Stomach smooth muscle (tissue), 2 donors: ENCODE measurements at regions not wholly inside any gene's neighbourhood (a gene's known extent, or its start where the extent isn't known, plus 50 kb on each side); places are given as distances from the start of the nearest gene placed in this dataset.

ENCODE experiments used
- H3K27ac ChIP-seq: one replicate; pipeline ENCODE4 v1.7.0; 2013; ENCODE audit warnings: mild to moderate bottlenecking, low read length, inconsistent platforms
- H3K27me3 ChIP-seq, 2 donors: one replicate each; pipeline ENCODE4 v1.7.0; 2013; ENCODE audit warnings: low read length in 2 of 2; ENCODE audit not compliant: insufficient read depth in 2 of 2, control insufficient read depth in 1 of 2
- H3K36me3 ChIP-seq, 2 donors: one replicate each; pipeline ENCODE4 v1.7.0; 2013; ENCODE audit warnings: low read length in 2 of 2; ENCODE audit not compliant: control insufficient read depth in 2 of 2, insufficient read depth in 2 of 2
- H3K4me1 ChIP-seq: one replicate; pipeline ENCODE4 v1.7.0; 2013; ENCODE audit warnings: low read length; ENCODE audit not compliant: control insufficient read depth, insufficient read depth
- H3K4me3 ChIP-seq, 2 donors: one replicate each; pipeline ENCODE4 v1.7.0; 2013; ENCODE audit warnings: low read length in 2 of 2
- H3K9ac ChIP-seq, 2 donors: one replicate each; pipeline ENCODE4 v1.7.0; 2013; ENCODE audit warnings: low read length in 2 of 2, mild to moderate bottlenecking in 1 of 2
- H3K9me3 ChIP-seq, 2 donors: one replicate each; pipeline ENCODE4 v1.7.0; 2013; ENCODE audit warnings: low read length in 2 of 2; ENCODE audit not compliant: control insufficient read depth in 2 of 2
- donor health status: healthy.
- donor health status: Pancreatic carcinoma.

GRCh38 chr4:114265342-114265741, 285.9 kb upstream of the ARSJ start:
- H3K4me3 ChIP-seq: no peak overlapping the region
- no peaks in the 10 kb centered on the region for H3K4me1 ChIP-seq
- no peaks in the 10 kb centered on the region for H3K27me3 ChIP-seq
- no peaks in the 10 kb centered on the region for H3K36me3 ChIP-seq
- H3K9me3 ChIP-seq: no peaks in the 10 kb centered on the region
- H3K27ac ChIP-seq: no peak overlapping the region
- no peak overlapping the region for H3K9ac ChIP-seq

GRCh38 chr4:114267976-114268375, 288.5 kb upstream of the ARSJ start:
- Histone ChIP-seq H3K27ac (no peak overlapping the region), H3K36me3 (no peaks in the 10 kb centered on the region), H3K27me3 (no peaks in the 10 kb centered on the region), H3K9me3 (no peaks in the 10 kb centered on the region), H3K4me3 (no peak overlapping the region), H3K9ac (no peak overlapping the region), H3K4me1 (no peaks in the 10 kb centered on the region)

- H3K27me3 ChIP-seq: no peaks in the 10 kb centered on the region
- H3K9ac ChIP-seq: no peak overlapping the region
- H3K27ac ChIP-seq: no peak overlapping the region
- H3K4me3 ChIP-seq: no peak overlapping the region
- H3K36me3 ChIP-seq: no peaks in the 10 kb centered on the region
- no peaks in the 10 kb centered on the region for H3K4me1 ChIP-seq
- no peaks in the 10 kb centered on the region for H3K9me3 ChIP-seq
Observed at GRCh38 chr4:114271031-114271430, 291.6 kb upstream of the ARSJ start.

GRCh38 chr4:114272226-114272625, 292.8 kb upstream of the ARSJ start:
- Histone ChIP-seq H3K9me3 (no peaks in the 10 kb centered on the region), H3K4me3 (peak overlapping the region in 1 of 2 donors; percentile 37), H3K36me3 (no peaks in the 10 kb centered on the region), H3K27me3 (no peaks in the 10 kb centered on the region), H3K27ac (no peak overlapping the region), H3K9ac (no peak overlapping the region), H3K4me1 (no peaks in the 10 kb centered on the region)

- H3K4me3 ChIP-seq: no peak overlapping the region
- no peaks in the 10 kb centered on the region for H3K27me3 ChIP-seq
- H3K27ac ChIP-seq: no peak overlapping the region
- H3K9me3 ChIP-seq: no peaks in the 10 kb centered on the region
- H3K36me3 ChIP-seq: no peaks in the 10 kb centered on the region
- H3K9ac ChIP-seq: no peak overlapping the region
- H3K4me1 ChIP-seq: no peaks in the 10 kb centered on the region
Observed at GRCh38 chr4:114273238-114273637, 293.8 kb upstream of the ARSJ start.

GRCh38 chr4:114277690-114278089, 298.2 kb upstream of the ARSJ start:
- H3K36me3 ChIP-seq: no peaks in the 10 kb centered on the region
- no peaks in the 10 kb centered on the region for H3K4me1 ChIP-seq
- no peak overlapping the region for H3K9ac ChIP-seq
- no peaks in the 10 kb centered on the region for H3K9me3 ChIP-seq
- no peaks in the 10 kb centered on the region for H3K27me3 ChIP-seq
- no peak overlapping the region for H3K4me3 ChIP-seq
- no peak overlapping the region for H3K27ac ChIP-seq

GRCh38 chr4:114279066-114279465, 299.6 kb upstream of the ARSJ start:
- Histone ChIP-seq H3K9me3 (no peaks in the 10 kb centered on the region), H3K36me3 (no peaks in the 10 kb centered on the region), H3K9ac (no peak overlapping the region), H3K4me1 (no peaks in the 10 kb centered on the region), H3K4me3 (no peak overlapping the region), H3K27ac (no peak overlapping the region), H3K27me3 (no peaks in the 10 kb centered on the region)

GRCh38 chr4:114279711-114280110, 300.3 kb upstream of the ARSJ start:
- no peaks in the 10 kb centered on the region for H3K36me3 ChIP-seq
- no peaks in the 10 kb centered on the region for H3K27me3 ChIP-seq
- no peaks in the 10 kb centered on the region for H3K4me1 ChIP-seq
- H3K9me3 ChIP-seq: no peaks in the 10 kb centered on the region
- H3K27ac ChIP-seq: no peak overlapping the region
- no peak overlapping the region for H3K9ac ChIP-seq
- no peak overlapping the region for H3K4me3 ChIP-seq

GRCh38 chr4:114280645-114281044, 301.2 kb upstream of the ARSJ start:
- Histone ChIP-seq H3K4me1 (no peaks in the 10 kb centered on the region), H3K27me3 (no peaks in the 10 kb centered on the region), H3K27ac (no peak overlapping the region), H3K9me3 (no peaks in the 10 kb centered on the region), H3K36me3 (no peaks in the 10 kb centered on the region), H3K9ac (no peak overlapping the region), H3K4me3 (no peak overlapping the region)

GRCh38 chr4:114281164-114281960, 301.9 kb upstream of the ARSJ start:
- H3K4me3 ChIP-seq: no peak overlapping the region
- H3K9me3 ChIP-seq: peaks cover 0 to 4% of the 10 kb centered on the region in 2 donors
- H3K36me3 ChIP-seq: no peaks in the 10 kb centered on the region
- no peaks in the 10 kb centered on the region for H3K4me1 ChIP-seq
- H3K9ac ChIP-seq: no peak overlapping the region
- no peak overlapping the region for H3K27ac ChIP-seq
- no peaks in the 10 kb centered on the region for H3K27me3 ChIP-seq

GRCh38 chr4:114282937-114283336, 303.5 kb upstream of the ARSJ start:
- Histone ChIP-seq H3K36me3 (no peaks in the 10 kb centered on the region), H3K9me3 (peaks cover 0 to 4% of the 10 kb centered on the region in 2 donors), H3K9ac (no peak overlapping the region), H3K27ac (no peak overlapping the region), H3K4me1 (no peaks in the 10 kb centered on the region), H3K4me3 (no peak overlapping the region), H3K27me3 (no peaks in the 10 kb centered on the region)
